ENCODE measurements at regions not wholly inside any gene's neighbourhood (a gene's known extent, or its start where the extent isn't known, plus 50 kb on each side); places are given as distances from the start of the nearest gene placed in this dataset.

GRCh38 chr5:124961521-124961920 lies 215.1 kb upstream of the ZNF608 start:
- POLR2A ChIA-PET = no interaction called here
- DNase-seq (ENCODE audit: low read depth in 1 of 2, low spot score in 1 of 2) (no peak), FAIRE-seq (no peak), ATAC-seq (no peak)
- TF ChIP-seq HES2 (IDR thresholded peaks at IDR 0.05) = no peak
- no peak for TF ChIP-seq BCL3 (IDR thresholded peaks at IDR 0.05)
- TF ChIP-seq ESRRA (IDR thresholded peaks at IDR 0.05; ENCODE audit: borderline replicate concordance, low read length) = no peak
- no peak for TF ChIP-seq RFX5 (IDR thresholded peaks at IDR 0.05)
- no peak for TF ChIP-seq FOXS1 (CRISPR knock-in tag; IDR thresholded peaks at IDR 0.05)
- no peak for TF ChIP-seq KDM5A (IDR thresholded peaks at IDR 0.05)
- TF ChIP-seq RNF2 (IDR thresholded peaks at IDR 0.05; ENCODE audit: borderline replicate concordance, low read depth) = no peak
- no peak for TF ChIP-seq GATA3 (IDR thresholded peaks at IDR 0.05; ENCODE audit: borderline replicate concordance)
- TF ChIP-seq EHF (CRISPR knock-in tag; IDR thresholded peaks at IDR 0.05) = no peak
- TF ChIP-seq NFE2L2 (conservative IDR thresholded peaks at IDR 0.05; ENCODE audit: low read length) = no peak
- no peak for TF ChIP-seq MYC (IDR thresholded peaks at IDR 0.05; ENCODE audit: borderline replicate concordance, low read length)
- TF ChIP-seq CHD4 (IDR thresholded peaks at IDR 0.05; ENCODE audit: borderline replicate concordance) = no peak
- no peak for TF ChIP-seq HOXA7 (CRISPR knock-in tag; IDR thresholded peaks at IDR 0.05)
- 59% methylated on average over 4 of the region's 4 CpGs for WGBS (ENCODE audit: missing lambda C conversion rate)
- Histone ChIP-seq H3K4me3 (no peak overlapping the region), H3K4me2 (no peak overlapping the region), H3K9me3 (no peaks in the 10 kb centered on the region), H3K27ac (no peak overlapping the region), H3K4me1 (peaks cover 9% of the 10 kb centered on the region; the same call in 2 of the 3 replicates)
- CTCF ChIA-PET = no interaction called here

GRCh38 chr5:124962111-124962510 lies 215.7 kb upstream of the ZNF608 start:
- ChIA-PET POLR2A (no interaction called here), CTCF (no interaction called here)
- TF ChIP-seq KDM5A (IDR thresholded peaks at IDR 0.05) (no peak), RAD21 (conservative IDR thresholded peaks at IDR 0.05 in 1 of 2, IDR thresholded peaks at IDR 0.05 in 1 of 2) (no peak), HOXA7 (CRISPR knock-in tag; IDR thresholded peaks at IDR 0.05) (no peak), ELK1 (IDR thresholded peaks at IDR 0.05; ENCODE audit: low read depth, low read length) (no peak), JUN (IDR thresholded peaks at IDR 0.05) (no peak)
- no peak for FAIRE-seq
- H3K4me3 ChIP-seq = no peak overlapping the region
- ATAC-seq = no peak
- 77% methylated on average over 3 of the region's 3 CpGs for WGBS (ENCODE audit: missing lambda C conversion rate)
- no peak overlapping the region for H3K4me2 ChIP-seq
- H3K27ac ChIP-seq = no peak overlapping the region
- H3K4me1 ChIP-seq = peaks cover 9% of the 10 kb centered on the region; the same call in 2 of the 3 replicates
- H3K9me3 ChIP-seq = no peaks in the 10 kb centered on the region
- DNase-seq (ENCODE audit: low read depth in 1 of 2, low spot score in 1 of 2) = no peak

- TF ChIP-seq CTCF (IDR thresholded peaks at IDR 0.05) = no peak
- TF ChIP-seq FOSB (CRISPR knock-in tag; IDR thresholded peaks at IDR 0.05) = no peak
- TF ChIP-seq RARB (CRISPR knock-in tag; IDR thresholded peaks at IDR 0.05) = no peak
- no peak for TF ChIP-seq TP53 (CRISPR knock-in tag; IDR thresholded peaks at IDR 0.05)
- TF ChIP-seq PBX3 (IDR thresholded peaks at IDR 0.05) = no peak
- no peak for TF ChIP-seq MAZ (IDR thresholded peaks at IDR 0.05; ENCODE audit: borderline replicate concordance, low read depth, low read length)
- no peak for TF ChIP-seq NPAS2 (CRISPR knock-in tag; IDR thresholded peaks at IDR 0.05; ENCODE audit: borderline replicate concordance)
- TF ChIP-seq HOXB13 (CRISPR knock-in tag; IDR thresholded peaks at IDR 0.05; ENCODE audit: low read depth) = no peak
- TF ChIP-seq MYC (IDR thresholded peaks at IDR 0.05; ENCODE audit: borderline replicate concordance, low read length) = no peak
- no peak for TF ChIP-seq EHMT2 (IDR thresholded peaks at IDR 0.05; ENCODE audit: low read depth)
- TF ChIP-seq EHF (CRISPR knock-in tag; IDR thresholded peaks at IDR 0.05) = no peak
- no peak for TF ChIP-seq CBX2 (IDR thresholded peaks at IDR 0.05; ENCODE audit: borderline replicate concordance, low read depth)
- H3K4me1 ChIP-seq = peaks cover 9% of the 10 kb centered on the region; the same call in 2 of the 3 replicates
- FAIRE-seq (no peak), ATAC-seq (no peak), DNase-seq (ENCODE audit: low read depth in 1 of 2, low spot score in 1 of 2) (no peak)
- H3K27ac ChIP-seq = no peak overlapping the region; a peak in 1 of 6 replicates
- H3K4me3 ChIP-seq = no peak overlapping the region
- H3K4me2 ChIP-seq = no peak overlapping the region
- WGBS (ENCODE audit: missing lambda C conversion rate) = 94% methylated on average over 6 of the region's 6 CpGs
- ChIA-PET POLR2A (interaction anchor here (0.5 kb wide), 1 partner anchor 9 kb away, joined by 6 read pairs; no protein-coding TSS in a partner anchor), CTCF (no interaction called here)
- no peaks in the 10 kb centered on the region for H3K9me3 ChIP-seq
These were observed 216.3 kb upstream of the ZNF608 start for GRCh38 chr5:124962735-124963134.
